Right lobe of liver (tissue), 6 donors: ENCODE measurements at regions not wholly inside any gene's neighbourhood (a gene's known extent, or its start where the extent isn't known, plus 50 kb on each side); places are given as distances from the start of the nearest gene placed in this dataset.

Source experiments
- ATAC-seq, 4 donors: fragments of 200-7000 bp; cut with Tn5 transposase; one replicate each; pipeline ENCODE4 v1.9.1; 2020; ENCODE audit warnings: mild to moderate bottlenecking in 4 of 4, moderate library complexity in 4 of 4
- DNase-seq, 3 donors: peaks; one replicate each; pipeline ENCODE4 v3.0.0-alpha.2; 2020
- H3K27ac ChIP-seq, 3 donors: fragments of 200-600 bp; one replicate each; pipeline ENCODE4 v1.8.0; 2022
- H3K27me3 ChIP-seq, 2 donors: fragments of 200-600 bp; one replicate each; pipeline ENCODE4 v1.8.0; 2022
- H3K36me3 ChIP-seq, 4 donors: fragments of 200-600 bp; sonication (generic) in 1 of 4; one replicate each; pipeline versions ENCODE4 v1.5.1 to v1.8.0; 2017 to 2022; ENCODE audit warnings: control low read depth in 1 of 4
- H3K4me1 ChIP-seq, 4 donors: fragments of 200-600 bp; sonication (generic) in 1 of 4; one replicate each; pipeline versions ENCODE4 v1.5.1 to v1.8.0; 2017 to 2022; ENCODE audit warnings: control low read depth in 1 of 4
- H3K4me3 ChIP-seq, 3 donors: fragments of 200-600 bp; one replicate each; pipeline ENCODE4 v1.8.0; 2022
- H3K9me3 ChIP-seq, 4 donors: fragments of 200-600 bp; sonication (generic) in 1 of 4; one replicate each; pipeline versions ENCODE4 v1.5.1 to v1.8.0; 2017 to 2022; ENCODE audit warnings: control low read depth in 1 of 4
- POLR2A ChIP-seq: fragments of 450-650 bp; IDR thresholded peaks from one replicate; pipeline ENCODE4 v1.6.1; 2017; ENCODE audit warnings: antibody characterized with exemption, mild to moderate bottlenecking
- WGBS: methylation state at CpG from one replicate; pipeline ENCODE4 v1.1.6; 2018; ENCODE audit warnings: low coverage, low lambda C conversion rate; ENCODE audit not compliant: insufficient coverage; ENCODE audit errors: missing lambda C conversion rate; 5-methylcytosine and 5-hydroxymethylcytosine counted together
- intact Hi-C, 2 donors: fragments of 100-400 bp; cut with DNase I; formaldehyde crosslinking; loops; one replicate each; pipeline versions ENCODE4 v1.11.2 to v1.14.1; 2022
- TF ChIP-seq, protein P1 (sequence below), 4 donors: fragments of 200-600 bp in 3 of 4; fragments of 450-650 bp in 1 of 4; IDR thresholded peaks; one replicate each; pipeline versions ENCODE4 v1.5.1 to v1.8.0; 2016 to 2022; ENCODE audit warnings: antibody characterized with exemption in 4 of 4, mild to moderate bottlenecking in 2 of 4
- donor health status: DM: no; HTN: yes; CAD: no.
- donor health status: DM: no; HTN: no; CAD: no.
- donor health status: DM: no; HTN: no; CAD: no.
- donor health status: DM: no; HTN: yes; CAD: no.
- donor health status: DM: no; HTN: yes; CAD: no.

DNA sequence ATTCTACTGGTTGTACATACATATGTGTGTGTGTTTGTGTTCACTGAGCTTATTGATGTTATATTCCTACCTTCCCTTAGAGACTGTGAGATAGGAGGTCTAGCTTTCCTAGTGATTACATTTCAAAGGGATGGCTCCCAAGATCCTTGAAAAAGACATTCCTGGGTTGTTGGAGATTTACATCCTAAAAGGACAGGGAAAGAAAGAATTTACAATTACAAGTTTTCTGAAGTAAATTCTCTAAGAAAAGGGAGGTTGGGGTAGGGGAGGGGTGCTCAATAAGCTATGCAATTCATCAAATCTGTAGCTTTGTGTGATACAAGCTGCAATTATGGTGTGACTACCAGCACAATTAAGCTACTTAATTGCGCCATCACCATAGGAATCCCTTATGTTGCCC is 284.3 kb downstream of the NUP35 start:
- Histone ChIP-seq H3K36me3 (no peaks in the 10 kb centered on the region), H3K27ac (no peak overlapping the region), H3K4me1 (no peaks in the 10 kb centered on the region), H3K4me3 (no peak overlapping the region), H3K27me3 (no peaks in the 10 kb centered on the region), H3K9me3 (no peaks in the 10 kb centered on the region)
- WGBS = 0% methylated on average over 1 of the region's 1 CpG
- DNase-seq = no peak
- no peak for ATAC-seq
- intact Hi-C loops = no loop called here
- TF ChIP-seq POLR2A = no peak
- TF ChIP-seq, protein P1, sequence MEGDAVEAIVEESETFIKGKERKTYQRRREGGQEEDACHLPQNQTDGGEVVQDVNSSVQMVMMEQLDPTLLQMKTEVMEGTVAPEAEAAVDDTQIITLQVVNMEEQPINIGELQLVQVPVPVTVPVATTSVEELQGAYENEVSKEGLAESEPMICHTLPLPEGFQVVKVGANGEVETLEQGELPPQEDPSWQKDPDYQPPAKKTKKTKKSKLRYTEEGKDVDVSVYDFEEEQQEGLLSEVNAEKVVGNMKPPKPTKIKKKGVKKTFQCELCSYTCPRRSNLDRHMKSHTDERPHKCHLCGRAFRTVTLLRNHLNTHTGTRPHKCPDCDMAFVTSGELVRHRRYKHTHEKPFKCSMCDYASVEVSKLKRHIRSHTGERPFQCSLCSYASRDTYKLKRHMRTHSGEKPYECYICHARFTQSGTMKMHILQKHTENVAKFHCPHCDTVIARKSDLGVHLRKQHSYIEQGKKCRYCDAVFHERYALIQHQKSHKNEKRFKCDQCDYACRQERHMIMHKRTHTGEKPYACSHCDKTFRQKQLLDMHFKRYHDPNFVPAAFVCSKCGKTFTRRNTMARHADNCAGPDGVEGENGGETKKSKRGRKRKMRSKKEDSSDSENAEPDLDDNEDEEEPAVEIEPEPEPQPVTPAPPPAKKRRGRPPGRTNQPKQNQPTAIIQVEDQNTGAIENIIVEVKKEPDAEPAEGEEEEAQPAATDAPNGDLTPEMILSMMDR (IDR thresholded peaks at IDR 0.05) = no peak

DNA sequence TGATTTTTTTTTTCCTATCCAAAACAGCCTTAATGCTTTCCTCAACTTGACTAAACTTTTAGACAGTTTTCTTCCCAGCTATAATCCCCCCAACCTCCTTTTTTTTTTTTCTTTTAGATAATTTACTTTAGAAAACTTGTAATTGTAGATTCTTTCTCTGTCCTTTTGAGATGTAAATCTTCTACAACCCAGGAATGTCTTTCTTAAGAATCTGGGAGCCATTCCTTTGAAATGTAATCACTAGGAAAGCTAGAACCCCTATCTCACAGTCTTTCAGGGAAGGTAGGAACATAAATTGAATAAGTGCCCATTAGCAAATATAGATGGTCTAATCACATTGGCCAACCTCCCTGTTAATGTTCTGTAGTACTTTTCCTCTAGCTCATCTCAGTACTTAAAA is 285.4 kb downstream of the NUP35 start:
- Histone ChIP-seq H3K36me3 (no peaks in the 10 kb centered on the region), H3K4me3 (no peak overlapping the region), H3K27ac (no peak overlapping the region), H3K4me1 (no peaks in the 10 kb centered on the region), H3K9me3 (no peaks in the 10 kb centered on the region), H3K27me3 (no peaks in the 10 kb centered on the region)
- TF ChIP-seq, protein P1 (IDR thresholded peaks at IDR 0.05) = no peak
- no peak for TF ChIP-seq POLR2A
- DNase-seq = no peak
- intact Hi-C loops = no loop called here
- ATAC-seq = no peak

DNA sequence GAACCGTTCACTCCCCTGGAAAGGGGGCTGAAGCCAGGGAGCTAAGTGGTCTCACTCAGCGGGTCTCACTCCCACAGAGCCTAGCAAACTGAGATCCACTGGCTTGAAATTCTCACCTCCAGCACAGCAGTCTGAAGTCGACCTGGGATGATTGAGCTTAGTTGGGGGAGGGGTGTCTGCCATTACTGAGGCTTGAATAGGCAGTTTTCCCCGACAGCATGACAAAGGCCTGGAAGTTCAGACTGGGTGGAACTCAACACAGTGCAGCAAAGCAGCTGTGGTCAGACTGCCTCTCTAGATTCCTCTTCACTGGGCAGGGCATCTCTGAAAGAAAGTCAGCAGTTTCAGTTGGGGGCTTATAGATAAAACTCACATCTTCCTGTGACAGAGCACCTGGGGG is 292.5 kb downstream of the NUP35 start:
- Histone ChIP-seq H3K9me3 (no peaks in the 10 kb centered on the region), H3K27me3 (no peaks in the 10 kb centered on the region), H3K4me3 (no peak overlapping the region), H3K27ac (no peak overlapping the region), H3K36me3 (no peaks in the 10 kb centered on the region), H3K4me1 (no peaks in the 10 kb centered on the region)
- intact Hi-C loops = no loop called here
- DNase-seq (no peak), ATAC-seq (no peak)
- 63% methylated on average over 1 of the region's 4 CpGs for WGBS
- TF ChIP-seq POLR2A = no peak
- TF ChIP-seq, protein P1 (IDR thresholded peaks at IDR 0.05) = no peak

DNA sequence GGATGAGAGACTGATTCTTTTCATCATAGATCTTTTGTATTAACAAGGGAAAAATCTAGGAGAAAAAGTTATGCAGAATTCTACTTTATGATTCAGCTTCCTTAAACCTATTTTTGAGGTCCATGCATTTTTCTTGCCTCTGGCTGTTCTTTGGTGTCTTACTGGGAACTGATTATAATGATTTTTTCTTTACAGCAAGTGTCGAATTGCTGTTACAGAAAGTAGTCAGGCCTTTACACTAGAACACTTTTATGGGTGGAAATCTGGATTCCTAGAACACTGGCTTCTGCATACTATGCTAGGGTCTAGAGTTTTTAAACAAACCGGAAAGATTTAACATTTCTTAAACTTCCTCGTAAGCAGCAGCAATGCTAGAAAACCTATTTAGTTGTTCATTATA is 302.6 kb downstream of the NUP35 start:
- H3K27ac ChIP-seq = no peak overlapping the region
- no peaks in the 10 kb centered on the region for H3K36me3 ChIP-seq
- WGBS = 71% methylated on average over 3 of the region's 3 CpGs
- DNase-seq = no peak
- intact Hi-C loops = no loop called here
- H3K4me1 ChIP-seq = no peaks in the 10 kb centered on the region
- H3K4me3 ChIP-seq = no peak overlapping the region
- no peak for TF ChIP-seq POLR2A
- TF ChIP-seq, protein P1 (IDR thresholded peaks at IDR 0.05) = no peak
- no peak for ATAC-seq
- H3K9me3 ChIP-seq = no peaks in the 10 kb centered on the region
- no peaks in the 10 kb centered on the region for H3K27me3 ChIP-seq

DNA sequence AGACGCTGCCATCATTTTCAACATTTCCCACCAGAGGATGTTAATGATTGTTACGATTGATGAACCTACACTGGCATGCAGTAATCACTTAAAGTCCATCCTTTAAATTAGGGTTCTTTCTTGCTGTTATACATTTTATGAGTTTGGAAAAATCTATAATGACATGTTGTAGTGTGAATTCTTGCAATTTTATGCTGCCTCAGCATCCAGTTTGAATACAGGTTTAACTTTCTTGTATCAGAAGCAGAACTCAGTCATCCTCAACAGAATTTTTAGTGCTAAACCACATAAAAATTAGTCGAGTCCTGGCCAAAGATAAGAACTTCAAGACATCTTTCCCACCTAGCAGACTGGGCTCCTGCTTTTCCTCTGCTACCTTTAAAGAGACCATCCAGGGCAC is 303.3 kb downstream of the NUP35 start:
- 48% methylated on average over 3 of the region's 3 CpGs for WGBS
- intact Hi-C loops = no loop called here
- TF ChIP-seq POLR2A = no peak
- TF ChIP-seq, protein P1 (IDR thresholded peaks at IDR 0.05) = no peak

More for the DNA sequence above, 303.3 kb downstream of the NUP35 start:
- Histone ChIP-seq H3K36me3 (no peaks in the 10 kb centered on the region), H3K4me1 (no peaks in the 10 kb centered on the region), H3K9me3 (no peaks in the 10 kb centered on the region), H3K27ac (no peak overlapping the region), H3K27me3 (no peaks in the 10 kb centered on the region), H3K4me3 (no peak overlapping the region)
- ATAC-seq = no peak
- DNase-seq = no peak
